ENCODE measurements at regions not wholly inside any gene's neighbourhood (a gene's known extent, or its start where the extent isn't known, plus 50 kb on each side); places are given as distances from the start of the nearest gene placed in this dataset.

DNA sequence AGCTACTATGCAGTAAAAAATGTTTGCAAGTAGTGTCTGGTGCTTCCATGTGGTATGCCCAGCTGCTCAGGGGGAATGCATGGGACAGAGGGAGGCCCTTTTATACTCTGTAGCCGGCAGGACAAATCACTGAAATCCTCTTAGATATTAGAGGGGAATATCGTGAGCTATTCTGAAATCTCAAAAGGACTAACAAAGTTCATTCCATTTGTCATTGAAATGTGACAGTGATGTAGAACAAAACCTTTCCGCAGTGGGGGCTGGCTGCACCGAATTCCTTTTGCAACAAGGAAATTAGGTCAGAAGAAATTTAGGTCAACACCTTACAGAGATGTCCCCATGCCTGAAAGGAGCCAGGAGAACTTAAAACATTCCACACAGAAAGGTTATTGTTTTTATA is 72.4 kb upstream of the MEF2C start:
- Mint-ChIP-seq H3K36me3 (ENCODE audit: unreplicated experiment) (no peaks in the 10 kb centered on the region), H3K4me3 (ENCODE audit: unreplicated experiment) (no peak overlapping the region), H3K9me3 (ENCODE audit: unreplicated experiment) (peaks cover 2% of the 10 kb centered on the region), H3K4me1 (ENCODE audit: low read depth, unreplicated experiment) (peaks cover 30% of the 10 kb centered on the region), H3K27me3 (ENCODE audit: unreplicated experiment) (no peaks in the 10 kb centered on the region), H3K27ac (ENCODE audit: unreplicated experiment) (no peak overlapping the region)
- DNase-seq: no peak
- TF ChIP-seq, protein P1, sequence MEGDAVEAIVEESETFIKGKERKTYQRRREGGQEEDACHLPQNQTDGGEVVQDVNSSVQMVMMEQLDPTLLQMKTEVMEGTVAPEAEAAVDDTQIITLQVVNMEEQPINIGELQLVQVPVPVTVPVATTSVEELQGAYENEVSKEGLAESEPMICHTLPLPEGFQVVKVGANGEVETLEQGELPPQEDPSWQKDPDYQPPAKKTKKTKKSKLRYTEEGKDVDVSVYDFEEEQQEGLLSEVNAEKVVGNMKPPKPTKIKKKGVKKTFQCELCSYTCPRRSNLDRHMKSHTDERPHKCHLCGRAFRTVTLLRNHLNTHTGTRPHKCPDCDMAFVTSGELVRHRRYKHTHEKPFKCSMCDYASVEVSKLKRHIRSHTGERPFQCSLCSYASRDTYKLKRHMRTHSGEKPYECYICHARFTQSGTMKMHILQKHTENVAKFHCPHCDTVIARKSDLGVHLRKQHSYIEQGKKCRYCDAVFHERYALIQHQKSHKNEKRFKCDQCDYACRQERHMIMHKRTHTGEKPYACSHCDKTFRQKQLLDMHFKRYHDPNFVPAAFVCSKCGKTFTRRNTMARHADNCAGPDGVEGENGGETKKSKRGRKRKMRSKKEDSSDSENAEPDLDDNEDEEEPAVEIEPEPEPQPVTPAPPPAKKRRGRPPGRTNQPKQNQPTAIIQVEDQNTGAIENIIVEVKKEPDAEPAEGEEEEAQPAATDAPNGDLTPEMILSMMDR (IDR thresholded peaks at IDR 0.05; ENCODE audit: partially characterized antibody, unreplicated experiment): no peak

DNA sequence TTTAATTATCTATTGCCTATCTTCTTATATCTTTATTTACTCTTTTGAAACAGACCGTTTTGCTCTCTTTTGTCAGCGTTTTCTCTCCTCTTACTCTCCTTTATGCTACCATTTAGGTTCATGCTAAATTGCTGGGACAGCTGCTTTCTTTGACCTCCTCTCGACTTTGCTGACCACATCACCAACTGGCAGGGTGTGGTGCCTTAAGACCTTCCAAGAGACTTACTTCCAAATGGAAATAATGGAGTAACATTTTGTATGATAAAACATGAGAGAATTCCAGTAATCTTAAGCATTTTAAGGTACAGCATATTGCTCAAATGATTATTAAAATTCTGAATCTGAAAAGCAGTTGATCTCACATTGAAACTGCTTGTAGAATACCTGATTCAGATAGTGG is 71.5 kb upstream of the MEF2C start:
- Mint-ChIP-seq H3K4me3 (ENCODE audit: unreplicated experiment) (no peak overlapping the region), H3K4me1 (ENCODE audit: low read depth, unreplicated experiment) (peaks cover 28% of the 10 kb centered on the region), H3K27me3 (ENCODE audit: unreplicated experiment) (no peaks in the 10 kb centered on the region), H3K27ac (ENCODE audit: unreplicated experiment) (no peak overlapping the region), H3K9me3 (ENCODE audit: unreplicated experiment) (peaks cover 2% of the 10 kb centered on the region), H3K36me3 (ENCODE audit: unreplicated experiment) (no peaks in the 10 kb centered on the region)
- TF ChIP-seq, protein P1 (IDR thresholded peaks at IDR 0.05; ENCODE audit: partially characterized antibody, unreplicated experiment): no peak
- no peak for DNase-seq

DNA sequence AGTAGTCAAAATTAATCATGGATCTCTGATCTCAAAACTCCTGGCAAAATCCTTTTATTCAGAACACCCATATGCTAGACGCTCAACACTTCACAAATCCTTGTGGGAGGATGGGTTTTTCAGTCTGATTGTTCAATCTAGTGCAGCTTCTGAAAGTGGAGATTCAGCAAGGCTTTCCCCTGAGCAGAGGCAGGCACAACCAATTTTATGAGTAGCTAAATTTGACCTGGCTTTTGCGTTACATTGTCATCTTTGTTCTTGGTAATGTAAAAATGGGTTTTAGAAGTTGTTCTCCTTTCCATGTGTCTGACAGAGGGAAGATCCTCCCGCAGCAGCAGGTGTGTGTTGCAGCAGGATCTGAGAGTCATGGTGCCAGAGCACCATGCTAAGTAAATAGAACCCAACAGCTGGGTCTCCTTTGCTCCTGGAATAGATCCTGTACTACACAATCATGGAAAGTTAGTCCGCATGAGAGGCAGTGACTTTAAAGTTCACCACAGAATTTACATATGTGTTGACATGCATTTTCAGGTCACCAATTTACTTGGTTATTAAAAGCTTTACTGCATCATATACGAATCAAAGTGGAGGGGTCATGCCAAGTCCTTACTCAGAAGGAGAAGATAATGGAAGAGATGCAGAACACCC is 70.1 kb upstream of the MEF2C start:
- Mint-ChIP-seq H3K9me3 (ENCODE audit: unreplicated experiment) (peaks cover 2% of the 10 kb centered on the region), H3K4me3 (ENCODE audit: unreplicated experiment) (no peak overlapping the region), H3K27ac (ENCODE audit: unreplicated experiment) (peak overlapping the region; percentile 19), H3K27me3 (ENCODE audit: unreplicated experiment) (no peaks in the 10 kb centered on the region), H3K36me3 (ENCODE audit: unreplicated experiment) (no peaks in the 10 kb centered on the region), H3K4me1 (ENCODE audit: low read depth, unreplicated experiment) (peaks cover 30% of the 10 kb centered on the region)
- no peak for DNase-seq
- TF ChIP-seq, protein P1 (IDR thresholded peaks at IDR 0.05; ENCODE audit: partially characterized antibody, unreplicated experiment): no peak

DNA sequence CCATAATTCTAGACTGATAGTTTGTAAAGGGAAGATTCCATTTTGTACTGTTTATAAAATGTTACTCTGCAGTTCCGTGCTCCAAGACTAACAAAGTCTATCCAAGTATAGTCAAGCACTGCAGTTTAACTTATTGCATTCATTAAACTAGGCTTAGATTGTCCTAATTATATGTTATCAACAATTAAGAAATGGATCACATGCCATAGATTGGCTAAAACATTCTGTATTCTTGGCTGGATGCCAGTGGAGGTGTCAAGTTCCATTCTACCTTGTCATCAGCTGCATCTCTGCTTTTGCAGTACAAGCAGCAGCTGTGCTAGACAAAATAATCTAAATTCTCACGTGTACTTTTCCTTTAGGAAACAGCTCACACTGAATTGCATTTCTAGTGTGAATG is 69.4 kb upstream of the MEF2C start:
- no peak overlapping the region for H3K4me3 Mint-ChIP-seq (ENCODE audit: unreplicated experiment)
- H3K4me1 Mint-ChIP-seq (ENCODE audit: low read depth, unreplicated experiment): peaks cover 30% of the 10 kb centered on the region
- DNase-seq: peak; percentile 22
- no peaks in the 10 kb centered on the region for H3K36me3 Mint-ChIP-seq (ENCODE audit: unreplicated experiment)
- TF ChIP-seq, protein P1 (IDR thresholded peaks at IDR 0.05; ENCODE audit: partially characterized antibody, unreplicated experiment): no peak
- H3K9me3 Mint-ChIP-seq (ENCODE audit: unreplicated experiment): peaks cover 2% of the 10 kb centered on the region
- no peaks in the 10 kb centered on the region for H3K27me3 Mint-ChIP-seq (ENCODE audit: unreplicated experiment)
- H3K27ac Mint-ChIP-seq (ENCODE audit: unreplicated experiment): no peak overlapping the region

DNA sequence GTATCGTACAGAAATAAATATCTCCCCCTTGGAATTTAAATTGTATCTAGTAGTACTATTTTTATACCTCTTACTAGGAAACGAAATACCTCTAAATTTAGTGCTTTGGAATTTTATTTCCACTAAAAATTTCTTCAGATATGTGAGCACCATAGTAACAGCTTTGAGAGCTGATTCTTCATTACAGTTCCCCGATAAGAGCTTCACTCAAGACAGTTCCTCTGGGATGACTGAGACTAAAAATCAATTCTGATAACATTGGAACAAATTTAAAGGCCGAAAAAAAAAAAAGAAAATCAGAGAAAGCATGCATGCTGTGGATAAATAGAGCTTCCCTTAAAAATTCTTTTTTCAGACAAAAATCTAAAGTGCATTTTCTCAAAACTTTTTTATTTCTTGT is 68.5 kb upstream of the MEF2C start:
- Mint-ChIP-seq H3K4me3 (ENCODE audit: unreplicated experiment) (no peak overlapping the region), H3K9me3 (ENCODE audit: unreplicated experiment) (peaks cover 2% of the 10 kb centered on the region), H3K27ac (ENCODE audit: unreplicated experiment) (no peak overlapping the region), H3K27me3 (ENCODE audit: unreplicated experiment) (no peaks in the 10 kb centered on the region), H3K36me3 (ENCODE audit: unreplicated experiment) (no peaks in the 10 kb centered on the region), H3K4me1 (ENCODE audit: low read depth, unreplicated experiment) (peaks cover 30% of the 10 kb centered on the region)
- DNase-seq: no peak
- TF ChIP-seq, protein P1 (IDR thresholded peaks at IDR 0.05; ENCODE audit: partially characterized antibody, unreplicated experiment): no peak
